ENCODE measurements at regions not wholly inside any gene's neighbourhood (a gene's known extent, or its start where the extent isn't known, plus 50 kb on each side); places are given as distances from the start of the nearest gene placed in this dataset.
"Not testable (repeated sequence)": the region's sequence is repeated elsewhere in the genome, so short reads cannot be mapped to it uniquely, and the experiment has no call there.

- DNase-seq (ENCODE audit: low spot score), result no peak
These were observed 272.8 kb upstream of the STXBP6 start for GRCh38 chr14:25322784-25323183.

GRCh38 chr14:25316007-25316406 lies 266.1 kb upstream of the STXBP6 start:
- DNase-seq (ENCODE audit: low spot score), result not testable (repeated sequence)

GRCh38 chr14:25308244-25308643 lies 258.3 kb upstream of the STXBP6 start:
- DNase-seq (ENCODE audit: low spot score), result no peak

- DNase-seq (ENCODE audit: low spot score), result no peak
These were observed 254.0 kb upstream of the STXBP6 start for GRCh38 chr14:25303934-25304333.

GRCh38 chr14:25298238-25298637 lies 248.3 kb upstream of the STXBP6 start:
- DNase-seq (ENCODE audit: low spot score), result no peak

GRCh38 chr14:25290154-25290553 lies 240.2 kb upstream of the STXBP6 start:
- DNase-seq (ENCODE audit: low spot score), result not testable (repeated sequence)

- no peak for DNase-seq (ENCODE audit: low spot score)
These were observed 224.6 kb upstream of the STXBP6 start for GRCh38 chr14:25274529-25274928.

GRCh38 chr14:25267186-25267585 lies 217.2 kb upstream of the STXBP6 start:
- no peak for DNase-seq (ENCODE audit: low spot score)

GRCh38 chr14:25259470-25259869 lies 209.5 kb upstream of the STXBP6 start:
- DNase-seq (ENCODE audit: low spot score), result no peak

GRCh38 chr14:25252793-25253192 lies 202.8 kb upstream of the STXBP6 start:
- no peak for DNase-seq (ENCODE audit: low spot score)

- DNase-seq (ENCODE audit: low spot score), result no peak
These were observed 200.6 kb upstream of the STXBP6 start for GRCh38 chr14:25250516-25250915.

- DNase-seq (ENCODE audit: low spot score), result no peak
These were observed 197.7 kb upstream of the STXBP6 start for GRCh38 chr14:25247609-25248008.

GRCh38 chr14:25246751-25247150 lies 196.8 kb upstream of the STXBP6 start:
- no peak for DNase-seq (ENCODE audit: low spot score)

- DNase-seq (ENCODE audit: low spot score), result no peak
These were observed 189.2 kb upstream of the STXBP6 start for GRCh38 chr14:25239170-25239569.

GRCh38 chr14:25237845-25238244 lies 187.9 kb upstream of the STXBP6 start:
- no peak for DNase-seq (ENCODE audit: low spot score)

GRCh38 chr14:25233613-25234012 lies 183.7 kb upstream of the STXBP6 start:
- no peak for DNase-seq (ENCODE audit: low spot score)

- DNase-seq (ENCODE audit: low spot score), result no peak
These were observed 181.1 kb upstream of the STXBP6 start for GRCh38 chr14:25231004-25231403.

- no peak for DNase-seq (ENCODE audit: low spot score)
These were observed 176.3 kb upstream of the STXBP6 start for GRCh38 chr14:25226214-25226613.

- no peak for DNase-seq (ENCODE audit: low spot score)
These were observed 172.3 kb upstream of the STXBP6 start for GRCh38 chr14:25222256-25222655.

GRCh38 chr14:25220514-25220913 lies 170.6 kb upstream of the STXBP6 start:
- DNase-seq (ENCODE audit: low spot score), result no peak

- DNase-seq (ENCODE audit: low spot score), result no peak
These were observed 165.7 kb upstream of the STXBP6 start for GRCh38 chr14:25215607-25216006.

- no peak for DNase-seq (ENCODE audit: low spot score)
These were observed 147.9 kb upstream of the STXBP6 start for GRCh38 chr14:25197885-25198284.

- DNase-seq (ENCODE audit: low spot score), result no peak
These were observed 130.3 kb upstream of the STXBP6 start for GRCh38 chr14:25180221-25180620.

GRCh38 chr14:25178255-25178654 lies 128.3 kb upstream of the STXBP6 start:
- DNase-seq (ENCODE audit: low spot score), result no peak

Measured in A172 (cell line).